NK-92 (cell line): ENCODE measurements at regions not wholly inside any gene's neighbourhood (a gene's known extent, or its start where the extent isn't known, plus 50 kb on each side); places are given as distances from the start of the nearest gene placed in this dataset.

Experiments
- DNase-seq: peaks from one replicate; lab custom pipeline; 2025; ENCODE audit not compliant: unreplicated experiment; lab: John Stamatoyannopoulos, UW

DNA sequence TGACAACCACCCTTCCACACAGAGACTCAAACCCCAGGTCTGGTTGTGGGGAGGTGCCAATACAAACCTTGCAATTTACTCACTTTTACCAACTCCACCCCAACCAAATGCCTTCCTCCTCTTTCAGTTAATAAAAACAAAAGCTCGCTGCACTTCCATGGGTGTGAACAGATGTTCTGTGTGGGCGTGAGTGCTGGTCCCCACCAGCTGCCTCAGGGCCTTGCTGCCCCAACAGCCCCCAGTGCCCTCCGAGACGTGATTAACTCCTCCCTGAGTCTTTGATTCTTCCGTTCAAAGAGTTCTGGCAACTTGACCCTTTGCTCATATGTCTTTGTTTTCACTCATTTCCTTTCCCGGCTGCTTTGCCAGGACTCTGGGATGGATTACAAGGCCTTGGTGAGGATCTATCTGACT, 258.9 kb upstream of the CXCR4 start:
- no peak for DNase-seq

DNA sequence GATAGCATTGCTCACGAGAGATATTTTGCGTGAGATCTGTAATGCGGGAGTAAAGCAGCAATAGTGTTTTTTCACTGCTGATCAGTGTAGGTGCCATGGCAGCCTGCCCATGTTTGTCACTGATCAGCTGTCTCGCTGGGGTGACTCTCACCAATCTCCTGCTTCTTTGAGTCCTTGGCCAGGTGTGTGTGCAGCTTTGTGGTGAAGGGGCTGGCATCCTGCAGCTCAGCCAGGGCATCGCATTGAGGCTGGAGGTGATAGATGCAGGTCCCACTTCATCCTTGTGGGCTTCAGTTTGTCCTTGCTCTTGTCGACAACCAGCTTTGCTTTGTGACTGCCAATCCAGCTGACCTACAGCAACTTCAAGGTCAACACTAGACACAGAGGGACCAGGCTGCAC, 258.3 kb upstream of the CXCR4 start:
- DNase-seq = no peak

- no peak for DNase-seq
Observed at GRCh38 chr2:136375017-136375901, 257.3 kb upstream of the CXCR4 start.

DNA sequence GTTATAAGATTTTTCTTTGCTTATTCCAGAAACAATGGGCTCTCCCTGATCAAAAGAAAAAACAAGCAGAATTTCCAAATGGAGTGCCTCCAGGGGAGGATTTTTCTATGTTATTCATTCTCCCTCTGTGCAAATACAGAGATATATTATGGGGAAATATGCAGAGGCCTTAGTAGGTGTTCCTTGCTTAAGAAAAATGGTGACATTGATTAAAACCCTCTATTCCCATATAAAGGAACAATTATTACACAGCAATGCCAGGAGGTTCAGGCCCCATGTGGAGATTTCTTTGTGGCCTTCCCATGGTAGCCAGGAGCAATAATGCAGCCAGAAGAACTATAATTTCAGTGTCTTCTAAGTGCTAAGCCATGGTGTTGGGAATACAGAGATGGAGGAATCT, 255.9 kb upstream of the CXCR4 start:
- DNase-seq = no peak

DNA sequence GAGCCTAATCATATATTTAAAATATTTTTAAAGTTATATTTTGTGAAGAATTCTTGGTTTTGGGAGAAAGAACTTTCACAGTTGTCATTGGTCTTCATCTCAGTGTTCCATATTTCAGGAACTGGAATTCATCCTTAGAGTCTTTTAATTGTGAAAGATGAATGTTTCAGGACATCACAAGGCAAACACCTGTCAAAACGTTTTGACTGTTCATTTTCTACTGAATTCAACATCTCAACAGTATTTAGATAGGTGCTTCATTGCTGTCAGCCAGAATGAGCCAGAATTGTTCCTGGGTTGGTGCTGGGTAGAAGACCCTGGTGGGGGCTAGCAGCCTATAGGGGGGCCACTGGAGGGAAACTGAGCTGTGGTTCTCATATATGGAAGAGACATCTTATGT, 255.1 kb upstream of the CXCR4 start:
- DNase-seq = no peak

DNA sequence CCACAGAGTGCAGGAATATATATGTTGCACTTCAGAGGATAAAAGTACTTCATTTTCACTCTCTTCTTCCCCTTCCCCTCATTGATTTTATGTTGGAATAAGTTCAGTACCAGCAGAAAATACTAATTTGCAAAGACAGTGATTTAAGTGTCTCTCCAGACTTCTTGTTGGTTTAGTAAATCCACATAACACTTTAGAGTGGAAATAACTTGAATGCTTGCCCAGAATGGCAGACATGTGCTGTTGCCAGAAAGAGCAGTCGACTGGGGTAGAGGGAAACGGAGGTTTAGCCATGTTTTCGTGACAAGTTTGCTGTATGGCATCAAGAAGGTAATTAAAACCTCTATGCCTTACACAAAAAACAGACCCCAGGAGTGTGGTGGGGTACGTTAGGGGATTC, 246.0 kb upstream of the CXCR4 start:
- no peak for DNase-seq

DNA sequence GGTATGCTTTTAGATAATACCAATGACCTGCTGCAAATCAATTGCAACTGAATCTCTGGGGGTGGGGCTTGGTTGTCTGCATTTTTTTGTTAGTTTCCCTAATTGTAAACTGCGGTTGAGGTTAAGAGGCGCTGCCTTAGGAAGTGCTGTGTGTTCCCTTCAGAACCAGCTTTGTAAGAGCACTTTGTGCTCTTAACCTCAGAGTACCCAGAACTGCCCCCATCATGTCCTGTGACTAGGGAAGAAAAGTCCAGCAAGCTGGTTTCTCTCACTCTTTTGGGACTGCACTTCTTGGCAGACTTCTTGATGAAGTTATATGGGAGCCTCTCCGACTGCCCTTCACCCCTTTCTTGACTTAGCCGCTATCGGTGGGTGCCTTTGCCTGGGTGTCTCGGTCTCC, 245.5 kb upstream of the CXCR4 start:
- no peak for DNase-seq

GRCh38 chr2:136362676-136363390, 244.9 kb upstream of the CXCR4 start:
- DNase-seq = no peak

DNA sequence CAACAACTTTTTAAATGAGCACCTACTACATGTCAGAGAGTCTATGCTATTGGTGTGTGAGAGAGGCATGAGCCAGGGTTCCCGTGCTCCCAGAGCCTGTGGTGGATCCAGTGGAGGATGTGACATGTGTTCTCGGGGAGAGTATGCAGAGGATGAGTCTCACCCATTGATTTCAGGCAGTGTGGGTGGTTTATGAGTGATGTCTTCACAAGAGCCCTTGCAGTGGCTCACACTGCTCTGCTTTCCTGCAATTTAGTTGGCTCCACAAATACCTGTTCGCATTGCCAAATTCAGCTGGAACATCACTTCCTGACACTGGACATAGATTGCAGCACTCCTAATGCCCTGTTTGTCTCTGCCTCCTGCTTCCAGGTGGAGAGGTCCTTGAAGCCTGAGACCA, 243.6 kb upstream of the CXCR4 start:
- no peak for DNase-seq

- DNase-seq = no peak
Observed at GRCh38 chr2:136360790-136361189, 242.8 kb upstream of the CXCR4 start.

DNA sequence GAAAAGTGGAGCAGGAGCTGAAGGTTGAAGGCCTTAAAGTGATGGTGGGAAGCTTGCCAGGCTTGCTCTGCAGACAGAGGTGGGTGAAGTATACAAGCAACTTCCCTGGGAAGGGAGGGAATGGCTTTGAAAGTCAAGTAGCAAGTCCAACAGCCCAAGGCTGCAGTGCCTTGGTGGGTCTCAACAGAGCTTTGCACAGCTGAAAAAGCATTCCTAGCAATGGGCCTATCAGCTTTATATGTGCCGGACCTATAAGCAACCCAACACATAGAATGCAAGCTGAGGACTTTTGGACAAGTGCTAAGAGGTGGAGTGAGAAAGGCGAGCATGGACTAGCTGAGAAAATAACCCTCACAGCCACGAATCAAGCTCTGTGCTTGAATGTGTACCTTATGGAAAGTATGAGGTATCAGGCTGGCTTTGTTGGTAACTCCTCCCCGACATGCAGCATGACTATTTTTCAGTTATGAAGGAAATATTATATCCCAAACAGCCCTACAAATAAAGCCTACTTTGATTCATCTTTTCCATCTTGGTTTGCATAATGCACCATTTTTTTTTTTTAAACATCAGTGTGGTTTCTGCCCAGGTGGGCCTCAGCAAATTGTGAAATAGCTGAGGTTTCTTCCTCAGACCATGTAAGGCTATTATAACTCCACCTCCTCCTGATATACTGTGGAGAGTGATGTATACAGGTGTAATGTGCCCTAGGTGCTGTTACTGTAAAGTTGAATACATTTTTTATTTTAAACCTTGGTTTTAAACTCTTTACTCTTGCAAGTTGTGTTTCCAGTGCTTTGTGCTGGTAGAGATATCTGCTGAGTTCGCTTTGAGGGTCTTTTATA, 241.4 kb upstream of the CXCR4 start:
- DNase-seq = no peak

DNA sequence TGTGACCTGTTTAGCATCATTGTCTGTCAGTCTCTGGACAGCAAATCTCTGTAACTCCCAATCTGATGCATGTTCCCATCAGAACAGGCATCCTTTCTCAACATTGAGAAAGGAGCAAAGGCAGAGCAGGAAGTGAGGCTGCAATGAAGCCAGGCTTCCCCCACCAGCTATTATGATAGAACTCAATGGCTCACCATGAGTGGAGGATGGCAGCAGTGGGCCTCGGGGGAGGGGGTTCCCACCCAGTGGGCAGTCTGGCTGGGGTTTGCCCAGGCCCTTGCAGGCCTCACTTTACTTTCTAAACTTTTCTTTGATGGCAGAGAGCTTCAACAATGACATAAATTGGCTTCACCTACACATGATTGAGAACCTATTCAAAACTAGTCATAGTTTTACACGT, 240.6 kb upstream of the CXCR4 start:
- DNase-seq = no peak

DNA sequence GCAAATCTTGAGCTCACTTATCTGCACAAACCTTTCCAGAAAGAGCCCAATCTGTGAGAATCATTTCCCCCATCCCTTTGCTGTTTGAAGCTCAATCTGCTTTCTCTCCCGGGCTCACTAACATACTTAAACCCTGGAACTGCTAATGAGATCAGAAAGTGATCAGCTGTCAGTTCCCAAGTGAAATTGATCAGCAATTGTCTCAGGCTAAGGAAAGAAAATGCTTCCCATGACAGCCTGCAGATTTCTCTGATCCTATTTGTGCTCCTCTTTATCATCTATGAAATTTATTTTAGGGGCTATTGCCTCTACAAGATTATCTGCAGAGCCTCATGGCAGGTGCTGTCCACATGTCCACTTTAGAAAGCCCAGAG, 239.0 kb upstream of the CXCR4 start:
- DNase-seq = no peak

- no peak for DNase-seq
Observed at GRCh38 chr2:136356125-136357006, 238.4 kb upstream of the CXCR4 start.

DNA sequence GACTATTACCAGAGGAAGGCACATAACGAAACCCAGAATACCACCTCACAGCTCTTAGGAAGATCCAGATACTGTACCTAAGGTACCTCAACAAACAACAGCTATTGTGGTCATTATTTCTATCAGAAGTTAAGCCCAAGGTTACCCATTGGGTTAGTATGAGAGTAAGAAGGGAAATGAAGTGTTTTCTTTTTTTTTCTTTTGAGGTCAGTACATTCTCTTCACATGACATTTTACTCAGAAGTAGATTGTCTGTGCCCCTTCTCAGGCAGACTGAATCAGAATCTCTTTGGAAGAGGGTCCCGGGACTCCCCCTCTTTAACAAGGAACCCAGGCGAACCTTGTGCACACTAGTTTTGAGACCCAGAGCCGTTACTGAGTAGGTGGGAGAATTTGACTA, 233.7 kb upstream of the CXCR4 start:
- no peak for DNase-seq

DNA sequence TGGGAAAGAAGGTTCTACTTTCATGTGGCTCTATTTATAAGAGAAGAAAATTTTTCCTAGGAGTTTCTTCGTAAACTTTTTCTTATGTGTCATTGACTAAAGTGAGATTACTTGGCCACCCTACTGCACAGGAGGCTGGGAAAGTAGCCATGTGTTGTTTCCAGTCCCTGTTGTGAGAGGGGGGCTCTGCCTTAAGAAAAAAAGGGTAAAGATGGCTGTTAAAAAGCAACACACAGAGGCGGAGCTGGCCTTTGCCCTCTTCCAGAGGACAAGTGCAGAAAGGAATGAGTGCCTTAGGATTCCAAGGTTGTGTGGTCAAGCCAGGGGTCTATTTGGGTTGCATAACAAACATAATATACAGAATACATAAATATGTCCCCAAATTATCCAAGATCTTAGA, 230.0 kb upstream of the CXCR4 start:
- DNase-seq = no peak

- no peak for DNase-seq
Observed at GRCh38 chr2:136344339-136344738, 226.4 kb upstream of the CXCR4 start.

DNA sequence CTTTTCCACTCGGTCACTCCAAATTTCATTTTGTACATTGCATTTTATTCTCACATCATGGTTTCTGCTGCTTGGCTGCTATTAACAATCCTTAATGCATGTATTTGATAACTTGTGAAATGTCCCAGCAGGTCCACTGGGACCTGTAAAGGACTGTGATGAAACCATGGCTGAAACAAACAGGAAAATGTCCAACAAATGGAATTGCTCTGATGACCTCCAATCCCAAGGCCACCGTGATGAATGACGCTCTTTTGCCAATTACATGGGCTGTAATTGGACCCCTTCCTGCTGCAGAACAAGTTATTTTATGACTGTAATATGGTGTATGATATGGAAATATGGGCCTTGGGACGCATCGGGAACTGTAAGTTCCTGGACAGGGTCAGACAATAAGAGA, 224.2 kb upstream of the CXCR4 start:
- no peak for DNase-seq

- no peak for DNase-seq
Observed at GRCh38 chr2:136334967-136335366, 217.0 kb upstream of the CXCR4 start.

GRCh38 chr2:136332436-136333095, 214.6 kb upstream of the CXCR4 start:
- no peak for DNase-seq
